Common myeloid progenitor, CD34-positive (primary cell): ENCODE measurements at regions not wholly inside any gene's neighbourhood (a gene's known extent, or its start where the extent isn't known, plus 50 kb on each side); places are given as distances from the start of the nearest gene placed in this dataset.
"Not testable (repeated sequence)": the region's sequence is repeated elsewhere in the genome, so short reads cannot be mapped to it uniquely, and the experiment has no call there.

Experiments
- CTCF ChIA-PET: fragments of 350-600 bp; sonication (Branson Sonifier 250); formaldehyde crosslinking; loops from one replicate; lab custom pipeline; 2021; ENCODE audit warnings: antibody characterized with exemption; lab: Charles Lee
- POLR2A ChIA-PET: fragments of 350-600 bp; sonication (Branson Sonifier 250); formaldehyde crosslinking; loops from one replicate; lab custom pipeline; 2021; ENCODE audit warnings: antibody characterized with exemption; lab: Charles Lee
- DNase-seq, 3 donors: peaks; one replicate each; pipeline versions ENCODE4 v3.0.0 to v3.0.0-alpha.2; 2013
- H3K27ac ChIP-seq, 2 experiments: 1 replicate in 1 of 2; 2 replicates in 1 of 2; pipeline ENCODE4 v1.7.0; 2013; ENCODE audit warnings: inconsistent platforms in 2 of 2, low read length in 2 of 2, mild to moderate bottlenecking in 2 of 2, low read depth in 1 of 2, moderate library complexity in 1 of 2; ENCODE audit not compliant: severe bottlenecking in 2 of 2, insufficient read depth in 1 of 2, poor library complexity in 1 of 2
- H3K27me3 ChIP-seq, 5 experiments: replicated peaks in 2 of 5; 1 replicate in 3 of 5; 2 replicates in 2 of 5; pipeline versions ENCODE4 v1.6.1 to v1.7.0; 2013; ENCODE audit warnings: low read length in 4 of 5, mild to moderate bottlenecking in 2 of 5, moderate library complexity in 2 of 5, inconsistent platforms in 1 of 5; ENCODE audit not compliant: insufficient read depth in 5 of 5, control insufficient read depth in 4 of 5
- H3K36me3 ChIP-seq, 4 experiments: 1 replicate in 2 of 4; 2 replicates in 2 of 4; pipeline versions ENCODE4 v1.6.1 to v1.7.0; 2013; ENCODE audit warnings: low read length in 3 of 4, control low read depth in 1 of 4, mild to moderate bottlenecking in 1 of 4; ENCODE audit not compliant: control insufficient read depth in 4 of 4, insufficient read depth in 4 of 4
- H3K4me1 ChIP-seq, 4 experiments: 1 replicate in 3 of 4; 2 replicates in 1 of 4; pipeline versions ENCODE4 v1.6.1 to v1.7.1; 2013; ENCODE audit warnings: low read length in 3 of 4, mild to moderate bottlenecking in 3 of 4, control low read depth in 1 of 4, inconsistent platforms in 1 of 4, moderate library complexity in 1 of 4; ENCODE audit not compliant: control insufficient read depth in 4 of 4, insufficient read depth in 4 of 4; ENCODE audit errors: control extremely low read depth in 1 of 4
- H3K4me3 ChIP-seq, 7 experiments: 1 replicate in 4 of 7; 2 replicates in 3 of 7; pipeline versions ENCODE4 v1.5.1 to v1.7.0; 2013; ENCODE audit warnings: mild to moderate bottlenecking in 7 of 7, low read length in 6 of 7, moderate library complexity in 6 of 7, inconsistent platforms in 2 of 7, low read depth in 2 of 7, control low read depth in 1 of 7; ENCODE audit not compliant: insufficient read depth in 4 of 7, control insufficient read depth in 1 of 7; ENCODE audit errors: extremely low read depth in 1 of 7
- H3K9me3 ChIP-seq, 5 experiments: 1 replicate in 4 of 5; 2 replicates in 1 of 5; pipeline versions ENCODE4 v1.6.1 to v1.7.1; 2013; ENCODE audit warnings: low read length in 4 of 5, mild to moderate bottlenecking in 2 of 5, inconsistent platforms in 1 of 5, low read depth in 1 of 5, moderate library complexity in 1 of 5; ENCODE audit not compliant: control insufficient read depth in 4 of 5, insufficient read depth in 2 of 5; ENCODE audit errors: control extremely low read depth in 1 of 5
- WGBS: methylation state at CpG from one replicate; pipeline ENCODE4 v1.1.5; 2013; ENCODE audit not compliant: insufficient coverage; 5-methylcytosine and 5-hydroxymethylcytosine counted together

DNA sequence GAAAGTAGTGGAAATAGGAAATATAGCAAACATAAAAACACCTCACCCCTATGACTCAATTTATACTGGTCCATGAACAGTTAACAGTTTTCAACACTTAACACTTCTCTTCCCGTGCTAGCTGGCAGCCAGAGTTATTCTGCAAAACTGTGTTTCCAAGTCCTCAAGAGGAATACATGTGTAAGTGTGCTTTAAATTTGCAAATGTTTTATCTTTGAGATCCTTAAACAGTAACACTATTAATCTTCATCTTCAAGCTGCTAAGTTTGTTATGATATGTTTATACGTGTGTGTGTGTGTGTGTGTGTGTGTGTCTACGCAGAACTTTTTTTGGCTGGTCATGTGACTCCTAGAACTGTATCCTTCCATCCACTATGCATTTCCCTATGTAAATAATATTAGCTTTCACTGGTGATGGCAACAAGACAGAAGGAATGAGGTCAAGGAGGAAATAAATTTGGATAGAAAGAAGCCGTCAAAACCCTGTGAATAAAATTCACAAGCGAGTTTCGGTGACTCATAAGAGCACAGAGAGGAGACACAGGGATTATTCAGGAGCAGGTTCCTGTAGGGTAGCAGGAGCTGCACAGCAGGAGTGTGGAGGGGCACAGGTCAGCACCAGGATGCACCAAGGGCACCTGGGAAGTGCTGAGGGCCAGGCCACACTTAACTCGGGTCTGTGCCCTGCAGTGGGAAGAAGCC lies 105.9 kb upstream of the ETV6 start:
- POLR2A ChIA-PET = interaction anchor here (0.5 kb wide), 1 partner anchor 27 kb away, joined by 3 read pairs; no protein-coding TSS in a partner anchor
- peak in 1 of 3 donors; percentile 23 for DNase-seq
- Histone ChIP-seq H3K4me1 (peaks cover 13 to 40% (median 35%) of the 10 kb centered on the region in 4 experiments), H3K27ac (no peak overlapping the region), H3K36me3 (no peaks in the 10 kb centered on the region), H3K27me3 (no peaks in the 10 kb centered on the region), H3K9me3 (no peaks in the 10 kb centered on the region), H3K4me3 (no peak overlapping the region)
- CTCF ChIA-PET = interaction anchor here (0.9 to 1.3 kb wide), 3 partner anchors 9 to 36 kb away, joined by 3 read pairs; no protein-coding TSS in a partner anchor
- WGBS = 85% methylated on average over 4 of the region's 7 CpGs

GRCh38 chr12:11545484-11546330 lies 103.8 kb upstream of the ETV6 start:
- Histone ChIP-seq H3K27me3 (no peaks in the 10 kb centered on the region), H3K36me3 (no peaks in the 10 kb centered on the region), H3K27ac (peak overlapping the region; percentile 80 to 88), H3K4me3 (peak overlapping the region in 4 of 7 experiments; percentile 8 to 28 (median 21)), H3K9me3 (no peaks in the 10 kb centered on the region), H3K4me1 (peaks cover 13 to 40% (median 35%) of the 10 kb centered on the region in 4 experiments)
- peak; percentile 87 to 92 (median 89) for DNase-seq
- ChIA-PET CTCF (interaction anchor here (0.6 to 1.9 kb wide), 7 partner anchors 9 to 58 kb away, joined by 3 to 12 read pairs (median 3); no protein-coding TSS in a partner anchor), POLR2A (no interaction called here)
- 41% methylated on average over 5 of the region's 6 CpGs for WGBS

- DNase-seq, H3K27me3 ChIP-seq, POLR2A ChIA-PET, H3K9me3 ChIP-seq, H3K36me3 ChIP-seq: not testable (repeated sequence)
- Histone ChIP-seq H3K4me3 (peak overlapping the region in 1 of 7 experiments; percentile 56), H3K4me1 (peaks cover 13 to 40% (median 33%) of the 10 kb centered on the region in 4 experiments), H3K27ac (peak overlapping the region in 1 of 2 experiments; percentile 88)
- CTCF ChIA-PET = interaction anchor here (1.0 to 1.9 kb wide), 4 partner anchors 11 to 40 kb away, joined by 3 to 12 read pairs (median 6); no protein-coding TSS in a partner anchor
- WGBS = 51% methylated on average over 9 of the region's 14 CpGs
Observed at GRCh38 chr12:11546582-11547270, 102.7 kb upstream of the ETV6 start.

GRCh38 chr12:11547271-11547646 lies 102.2 kb upstream of the ETV6 start:
- POLR2A ChIA-PET, H3K27ac ChIP-seq: not testable (repeated sequence)
- WGBS = 95% methylated on average over 25 of the region's 31 CpGs

GRCh38 chr12:11549119-11549518 lies 100.4 kb upstream of the ETV6 start:
- H3K4me3 ChIP-seq = no peak overlapping the region
- no CpG with 5 or more reads among the region's 3 CpGs for WGBS
- POLR2A ChIA-PET = no interaction called here
- H3K4me1 ChIP-seq = peaks cover 11 to 36% (median 31%) of the 10 kb centered on the region in 4 experiments
- CTCF ChIA-PET = interaction anchor here (1.6 kb wide), 2 partner anchors 10 to 483 kb away, joined by 3 to 4 read pairs; no protein-coding TSS in a partner anchor
- no peaks in the 10 kb centered on the region for H3K36me3 ChIP-seq
- no peak for DNase-seq
- no peak overlapping the region for H3K27ac ChIP-seq
- no peaks in the 10 kb centered on the region for H3K9me3 ChIP-seq
- H3K27me3 ChIP-seq = no peaks in the 10 kb centered on the region

More at GRCh38 chr12:11547271-11547646, 102.2 kb upstream of the ETV6 start:
- not testable (repeated sequence) for H3K9me3 ChIP-seq, H3K36me3 ChIP-seq, H3K27me3 ChIP-seq, DNase-seq
- Histone ChIP-seq H3K4me3 (peak overlapping the region in 2 of 7 experiments; percentile 32 to 56), H3K4me1 (peaks cover 13 to 40% (median 33%) of the 10 kb centered on the region in 4 experiments)
- CTCF ChIA-PET = interaction anchor here (1.1 kb wide), 1 partner anchor 776 kb away, joined by 3 read pairs; no protein-coding TSS in a partner anchor

DNA sequence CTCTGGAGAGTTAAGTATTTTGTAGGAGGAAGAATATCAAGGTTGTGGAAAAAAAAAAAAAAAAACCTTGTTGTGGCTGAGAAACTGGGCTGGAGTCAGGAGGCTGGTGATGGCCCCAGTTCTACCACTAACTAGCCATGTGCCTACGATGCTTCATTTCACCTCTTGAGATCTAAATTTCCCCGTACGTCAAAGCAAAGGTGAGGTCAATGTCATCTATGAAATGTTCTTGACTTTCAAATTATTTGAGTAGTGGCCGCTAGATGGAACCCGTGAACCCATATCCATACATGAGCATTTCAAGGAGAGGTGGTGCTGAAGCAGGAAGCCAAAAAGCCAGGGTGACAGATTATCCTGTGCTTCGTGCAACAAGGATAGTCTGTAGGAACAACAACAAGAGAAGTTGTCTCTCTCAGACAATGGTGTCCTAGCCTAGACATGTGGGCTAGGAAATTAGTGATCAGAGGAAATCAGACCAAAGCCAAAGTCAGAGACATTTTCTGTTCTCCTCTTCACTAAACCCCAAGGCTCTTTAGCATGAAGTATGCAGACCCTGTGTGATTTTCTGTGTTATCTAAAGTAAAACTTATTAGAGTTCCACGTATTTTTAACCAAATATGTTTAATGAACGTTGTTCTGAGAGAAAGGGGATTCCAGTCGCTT lies 95.5 kb upstream of the ETV6 start:
- H3K27me3 ChIP-seq = no peaks in the 10 kb centered on the region
- WGBS = 26% methylated on average over 8 of the region's 9 CpGs
- ChIA-PET POLR2A (no interaction called here), CTCF (interaction anchor here (1.2 to 3.9 kb wide), 7 partner anchors 9 to 775 kb away, joined by 3 to 13 read pairs (median 4); no protein-coding TSS in a partner anchor)
- no peaks in the 10 kb centered on the region for H3K9me3 ChIP-seq
- peak overlapping the region in 1 of 7 experiments; percentile 3 for H3K4me3 ChIP-seq
- peak; percentile 72 to 78 (median 77) for DNase-seq
- H3K36me3 ChIP-seq = no peaks in the 10 kb centered on the region
- H3K4me1 ChIP-seq = peaks cover 2 to 23% (median 7%) of the 10 kb centered on the region in 4 experiments
- no peak overlapping the region for H3K27ac ChIP-seq
